Muscle of leg (tissue), 3 donors: ENCODE measurements at regions not wholly inside any gene's neighbourhood (a gene's known extent, or its start where the extent isn't known, plus 50 kb on each side); places are given as distances from the start of the nearest gene placed in this dataset.
"Not testable (repeated sequence)": the region's sequence is repeated elsewhere in the genome, so short reads cannot be mapped to it uniquely, and the experiment has no call there.

Experiments used
- DNase-seq: peaks from one replicate; pipeline ENCODE4 v3.0.0; 2013
- H3K27ac ChIP-seq: one replicate; pipeline ENCODE4 v1.5.1; 2013; ENCODE audit warnings: mild to moderate bottlenecking, low read length, control low read depth
- H3K27me3 ChIP-seq: one replicate; pipeline ENCODE4 v1.6.1; 2013; ENCODE audit warnings: low read length; ENCODE audit not compliant: control insufficient read depth, insufficient read depth
- H3K36me3 ChIP-seq: one replicate; pipeline ENCODE4 v1.6.1; 2013; ENCODE audit warnings: low read length; ENCODE audit not compliant: control insufficient read depth, insufficient read depth
- H3K4me1 ChIP-seq: one replicate; pipeline ENCODE4 v1.6.1; 2013; ENCODE audit warnings: low read length; ENCODE audit not compliant: control insufficient read depth, insufficient read depth
- H3K4me3 ChIP-seq: one replicate; pipeline ENCODE4 v1.5.1; 2013; ENCODE audit warnings: low read length, control low read depth
- H3K9me3 ChIP-seq: replicated peaks from 2 replicates; pipeline ENCODE4 v1.6.1; 2013; ENCODE audit warnings: low read depth, low read length; ENCODE audit not compliant: control insufficient read depth
- WGBS: methylation state at CpG from one replicate; pipeline ENCODE4 v1.1.5; 2013; ENCODE audit warnings: missing lambda C conversion rate; ENCODE audit not compliant: insufficient coverage; 5-methylcytosine and 5-hydroxymethylcytosine counted together

GRCh38 chrX:23503835-23504539 is 163.3 kb upstream of the PRDX4 start:
- Histone ChIP-seq H3K27ac (peak overlapping the region; percentile 29), H3K27me3 (peaks cover 10% of the 10 kb centered on the region), H3K9me3 (no peaks in the 10 kb centered on the region), H3K36me3 (no peaks in the 10 kb centered on the region), H3K4me3 (no peak overlapping the region), H3K4me1 (peaks cover 8% of the 10 kb centered on the region)
- 47% methylated on average over 5 of the region's 8 CpGs for WGBS
- DNase-seq, result peak; percentile 81

DNA sequence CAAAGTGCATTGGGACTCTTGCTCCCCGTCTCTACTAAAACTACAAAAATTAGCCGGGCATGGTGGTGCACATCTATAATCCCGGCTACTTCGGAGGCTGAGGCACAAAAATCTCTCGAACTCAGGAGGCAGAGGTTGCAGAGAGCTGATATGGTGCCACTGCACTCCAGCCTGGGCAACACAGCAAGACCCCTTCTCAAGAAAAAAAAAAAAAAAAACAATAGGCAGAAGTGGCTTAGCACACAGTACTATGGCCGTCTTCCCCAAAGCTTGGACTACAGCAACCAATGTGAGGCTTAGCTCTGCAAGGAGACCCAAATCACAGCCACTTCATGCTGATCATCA is 162.8 kb upstream of the PRDX4 start:
- no peak overlapping the region for H3K27ac ChIP-seq
- H3K9me3 ChIP-seq, result peaks cover 3% of the 10 kb centered on the region
- no peak overlapping the region for H3K4me3 ChIP-seq
- H3K27me3 ChIP-seq, result peaks cover 14% of the 10 kb centered on the region
- WGBS, result 57% methylated on average over 1 of the region's 6 CpGs
- peaks cover 8% of the 10 kb centered on the region for H3K4me1 ChIP-seq
- DNase-seq, result no peak
- no peaks in the 10 kb centered on the region for H3K36me3 ChIP-seq

DNA sequence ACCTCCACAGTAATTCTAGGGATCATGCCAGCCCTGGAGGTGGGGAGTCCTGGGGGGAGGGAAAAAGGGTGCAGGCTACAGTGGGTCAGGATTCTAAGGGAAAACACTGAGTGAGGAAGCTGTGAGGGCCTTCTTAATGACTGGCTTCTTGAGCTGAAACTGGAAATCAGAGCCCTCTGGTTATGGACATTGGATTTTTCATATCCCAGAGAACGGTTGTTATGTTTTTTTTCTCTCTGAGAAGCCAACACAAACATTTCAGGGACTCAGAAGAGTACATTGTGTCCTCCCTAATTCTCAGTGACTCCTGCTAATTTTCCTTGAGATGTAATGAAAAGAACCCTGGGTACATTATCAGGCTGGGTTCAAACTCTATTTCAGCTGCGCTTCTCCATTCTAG is 162.4 kb upstream of the PRDX4 start:
- WGBS, result 100% methylated on average over 1 of the region's 2 CpGs
- H3K27ac ChIP-seq, result no peak overlapping the region
- DNase-seq, result no peak
- H3K27me3 ChIP-seq, result peaks cover 16% of the 10 kb centered on the region
- H3K4me1 ChIP-seq, result peaks cover 8% of the 10 kb centered on the region
- H3K9me3 ChIP-seq, result peaks cover 3% of the 10 kb centered on the region
- H3K36me3 ChIP-seq, result no peaks in the 10 kb centered on the region
- no peak overlapping the region for H3K4me3 ChIP-seq

DNA sequence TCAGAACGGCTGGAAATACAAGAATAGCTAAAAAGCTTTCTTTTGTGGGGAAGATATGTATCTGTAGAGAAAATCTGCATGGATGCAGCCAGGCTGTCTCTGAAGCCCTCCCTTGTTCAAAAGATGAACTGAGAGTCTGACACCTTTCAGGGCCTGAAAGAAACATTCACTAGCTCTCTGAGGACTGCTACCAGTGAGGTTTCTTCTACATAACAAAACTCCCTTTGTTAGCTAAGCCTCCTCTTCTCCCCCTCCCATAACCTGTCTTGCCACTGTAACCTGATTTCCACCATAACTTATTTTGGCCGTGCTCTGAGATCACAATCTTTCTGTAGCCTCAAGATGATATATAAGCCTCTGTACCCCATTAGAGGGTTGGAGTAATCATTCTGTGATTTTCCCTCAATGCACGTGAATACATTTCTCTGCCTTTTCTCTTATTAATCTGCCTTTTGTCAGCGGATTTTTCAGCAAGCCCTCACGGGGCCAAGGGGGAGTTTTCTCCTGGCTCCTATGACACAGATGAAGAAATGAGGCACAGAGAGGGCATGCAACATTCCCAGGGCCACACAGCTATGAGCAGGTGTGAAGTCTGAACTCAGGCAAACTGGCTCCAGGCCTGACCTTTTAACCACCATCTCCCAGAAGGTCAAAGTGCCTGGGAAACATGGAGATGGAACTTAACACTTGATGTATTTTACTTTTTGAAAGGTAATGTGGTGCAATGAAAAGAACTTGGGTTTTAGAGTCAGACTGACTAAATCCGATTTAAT is 161.6 kb upstream of the PRDX4 start:
- no peaks in the 10 kb centered on the region for H3K36me3 ChIP-seq
- 20% methylated on average over 1 of the region's 6 CpGs for WGBS
- peaks cover 16% of the 10 kb centered on the region for H3K27me3 ChIP-seq
- no peak overlapping the region for H3K27ac ChIP-seq
- peaks cover 3% of the 10 kb centered on the region for H3K9me3 ChIP-seq
- no peak for DNase-seq
- H3K4me1 ChIP-seq, result peaks cover 8% of the 10 kb centered on the region
- no peak overlapping the region for H3K4me3 ChIP-seq

GRCh38 chrX:23509256-23509655 is 158.0 kb upstream of the PRDX4 start:
- Histone ChIP-seq H3K36me3 (no peaks in the 10 kb centered on the region), H3K4me3 (no peak overlapping the region), H3K9me3 (peaks cover 3% of the 10 kb centered on the region), H3K4me1 (peaks cover 5% of the 10 kb centered on the region), H3K27me3 (peaks cover 21% of the 10 kb centered on the region), H3K27ac (no peak overlapping the region)
- WGBS, result no CpG with 5 or more reads among the region's 1 CpG
- no peak for DNase-seq

GRCh38 chrX:23511793-23512192 is 155.5 kb upstream of the PRDX4 start:
- Histone ChIP-seq H3K27me3 (peaks cover 13% of the 10 kb centered on the region), H3K36me3 (no peaks in the 10 kb centered on the region), H3K9me3 (peaks cover 3% of the 10 kb centered on the region), H3K4me3 (no peak overlapping the region), H3K4me1 (no peaks in the 10 kb centered on the region), H3K27ac (no peak overlapping the region)
- DNase-seq, result peak; percentile 15
- WGBS, result no CpG with 5 or more reads among the region's 2 CpGs

- H3K9me3 ChIP-seq, result peaks cover 3% of the 10 kb centered on the region
- H3K4me1 ChIP-seq, result no peaks in the 10 kb centered on the region
- no peak overlapping the region for H3K27ac ChIP-seq
- no peaks in the 10 kb centered on the region for H3K36me3 ChIP-seq
- DNase-seq, result no peak
- peaks cover 13% of the 10 kb centered on the region for H3K27me3 ChIP-seq
- 13% methylated on average over 2 of the region's 2 CpGs for WGBS
- no peak overlapping the region for H3K4me3 ChIP-seq
Measured at GRCh38 chrX:23513121-23513520, 154.2 kb upstream of the PRDX4 start.

DNA sequence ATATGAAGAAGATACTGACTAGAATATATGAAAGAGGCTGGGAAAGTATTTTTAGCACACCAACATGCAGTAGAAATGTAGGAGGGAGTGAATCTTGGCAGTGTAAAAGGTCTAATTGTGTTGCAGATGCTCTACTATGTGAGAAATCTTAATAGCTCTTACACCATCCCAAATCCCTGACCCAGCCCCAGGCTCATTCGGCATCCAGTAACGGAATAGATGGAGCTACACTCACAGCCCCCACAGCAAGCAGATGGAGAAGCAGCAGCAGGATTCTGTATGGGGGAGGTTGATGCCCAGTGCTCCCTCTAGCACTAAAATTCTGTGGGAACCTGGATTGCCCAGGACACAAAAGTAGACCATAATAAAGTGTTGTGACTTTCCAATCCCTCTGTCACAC is 153.2 kb upstream of the PRDX4 start:
- peaks cover 3% of the 10 kb centered on the region for H3K9me3 ChIP-seq
- WGBS, result no CpG with 5 or more reads among the region's 2 CpGs
- H3K4me1 ChIP-seq, result no peaks in the 10 kb centered on the region
- no peaks in the 10 kb centered on the region for H3K36me3 ChIP-seq
- H3K27ac ChIP-seq, result no peak overlapping the region
- H3K4me3 ChIP-seq, result no peak overlapping the region
- peaks cover 15% of the 10 kb centered on the region for H3K27me3 ChIP-seq
- no peak for DNase-seq

DNA sequence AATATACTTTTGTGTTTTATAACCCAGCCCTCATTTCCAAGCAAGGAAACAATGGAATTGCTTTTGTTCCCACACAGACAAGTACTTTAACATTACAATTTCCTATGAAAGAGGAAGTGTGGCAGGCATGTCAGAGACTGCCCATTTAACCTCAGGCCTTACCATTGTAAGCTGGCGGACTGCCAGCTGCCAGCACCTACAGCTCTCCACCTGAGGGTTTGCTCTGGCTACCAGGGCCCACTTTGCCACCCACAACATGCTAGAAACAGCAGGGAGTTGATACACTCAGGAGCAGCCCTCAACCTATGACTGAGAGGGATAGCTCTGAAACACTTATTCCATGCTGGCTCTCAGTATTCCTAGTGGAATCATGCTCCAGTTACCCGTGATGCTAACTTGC is 152.3 kb upstream of the PRDX4 start:
- Histone ChIP-seq H3K27me3 (peaks cover 9% of the 10 kb centered on the region), H3K4me3 (no peak overlapping the region), H3K27ac (no peak overlapping the region), H3K36me3 (no peaks in the 10 kb centered on the region), H3K4me1 (no peaks in the 10 kb centered on the region), H3K9me3 (no peaks in the 10 kb centered on the region)
- WGBS, result 38% methylated on average over 1 of the region's 2 CpGs
- DNase-seq, result no peak

DNA sequence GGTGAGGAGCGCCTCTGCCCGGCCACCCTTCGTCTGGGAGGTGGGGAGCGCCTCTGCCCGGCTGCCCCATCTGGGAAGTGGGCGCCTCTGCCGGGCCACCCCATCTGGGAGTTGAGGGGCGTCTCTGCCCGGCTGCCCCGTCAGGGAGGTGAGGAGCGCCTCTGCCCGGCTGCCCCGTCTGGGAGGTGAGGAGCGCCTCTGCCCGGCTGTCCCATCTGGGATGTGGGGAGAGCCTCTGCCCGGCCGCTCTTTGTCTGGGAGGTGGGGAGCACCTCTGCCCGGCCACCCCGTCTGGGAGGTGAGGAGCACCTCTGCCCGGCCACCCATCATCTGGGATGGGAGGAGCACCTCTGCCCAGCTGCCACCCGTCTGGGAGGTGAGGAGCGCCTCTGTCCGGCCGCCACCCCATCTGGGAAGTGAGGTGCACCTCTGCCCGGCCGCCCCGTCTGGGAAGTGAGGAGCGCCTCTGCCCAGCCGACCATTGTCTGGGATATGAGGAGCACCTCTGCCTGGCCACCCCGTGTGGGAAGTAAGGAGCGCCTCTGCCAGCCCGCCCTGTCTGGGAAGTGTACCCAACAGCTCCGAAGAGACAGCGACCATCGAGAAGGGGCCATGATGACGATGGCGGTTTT is 144.2 kb upstream of the PRDX4 start:
- not testable (repeated sequence) for H3K9me3 ChIP-seq, DNase-seq, H3K4me1 ChIP-seq, H3K4me3 ChIP-seq, H3K27ac ChIP-seq, H3K27me3 ChIP-seq, H3K36me3 ChIP-seq
- 90% methylated on average over 29 of the region's 37 CpGs for WGBS
